SK-N-SH treated with all-trans-retinoic acid at 6 μM for 48 hours (cell line): ENCODE measurements at regions not wholly inside any gene's neighbourhood (a gene's known extent, or its start where the extent isn't known, plus 50 kb on each side); places are given as distances from the start of the nearest gene placed in this dataset.

ENCODE experiments used
- ATAC-seq: fragments of 200-7000 bp; cut with Tn5 transposase; 3 replicates; pipeline ENCODE4 v1.9.1; 2020; ENCODE audit warnings: mild to moderate bottlenecking, moderate library complexity
- ARNTL ChIP-seq: fragments of 450-650 bp; formaldehyde crosslinking; IDR thresholded peaks from 2 replicates; pipeline ENCODE4 v1.5.0; 2020; ENCODE audit warnings: low read depth, mild to moderate bottlenecking, moderate library complexity, borderline replicate concordance
- BACH2 ChIP-seq: fragments of 250-450 bp; sonication (Bioruptor Pico); IDR thresholded peaks from 2 replicates; pipeline ENCODE4 v1.9.0; 2021; ENCODE audit warnings: mild to moderate bottlenecking, borderline replicate concordance
- CREB5 ChIP-seq: fragments of 250-450 bp; sonication (Bioruptor Pico); IDR thresholded peaks from 2 replicates; pipeline ENCODE4 v1.5.1; 2020; ENCODE audit warnings: low read depth, mild to moderate bottlenecking, moderate library complexity
- CSDC2 ChIP-seq: fragments of 250-450 bp; sonication (Bioruptor Pico); IDR thresholded peaks from 2 replicates; pipeline ENCODE4 v1.5.0; 2020; ENCODE audit warnings: mild to moderate bottlenecking, moderate library complexity
- ESRRG ChIP-seq: fragments of 250-450 bp; sonication (Bioruptor Pico); IDR thresholded peaks from 2 replicates; pipeline ENCODE4 v1.6.1; 2021; ENCODE audit warnings: mild to moderate bottlenecking
- GLIS3 ChIP-seq: fragments of 250-450 bp; sonication (Bioruptor Pico); IDR thresholded peaks from 2 replicates; pipeline ENCODE4 v1.5.0; 2020; ENCODE audit warnings: mild to moderate bottlenecking, moderate library complexity
- ISL1 ChIP-seq: fragments of 250-450 bp; sonication (Bioruptor Pico); IDR thresholded peaks from 2 replicates; pipeline ENCODE4 v2.1.2; 2022; ENCODE audit warnings: mild to moderate bottlenecking, moderate library complexity
- OSR1 ChIP-seq: fragments of 250-450 bp; sonication (Bioruptor Pico); IDR thresholded peaks from 2 replicates; pipeline ENCODE4 v1.8.0; 2022; ENCODE audit warnings: moderate library complexity, mild to moderate bottlenecking, inconsistent platforms
- PATZ1 ChIP-seq: fragments of 250-450 bp; sonication (Bioruptor Pico); IDR thresholded peaks from 2 replicates; pipeline ENCODE4 v1.8.0; 2020; ENCODE audit warnings: mild to moderate bottlenecking, moderate library complexity, borderline replicate concordance
- POU6F1 ChIP-seq: fragments of 250-450 bp; sonication (Bioruptor Pico); IDR thresholded peaks from 2 replicates; pipeline ENCODE4 v1.8.0; 2021; ENCODE audit warnings: low read depth, mild to moderate bottlenecking, moderate library complexity, borderline replicate concordance
- PPARA ChIP-seq: fragments of 250-450 bp; sonication (Bioruptor Pico); IDR thresholded peaks from 2 replicates; pipeline ENCODE4 v1.5.0; 2020; ENCODE audit warnings: mild to moderate bottlenecking, borderline replicate concordance
- RARB ChIP-seq: fragments of 250-450 bp; sonication (Bioruptor Pico); IDR thresholded peaks from 2 replicates; pipeline ENCODE4 v1.8.0; 2021; ENCODE audit warnings: mild to moderate bottlenecking, moderate library complexity
- SNAI2 ChIP-seq: fragments of 250-450 bp; sonication (Bioruptor Pico); IDR thresholded peaks from 2 replicates; pipeline ENCODE4 v1.5.0; 2020; ENCODE audit warnings: mild to moderate bottlenecking, moderate library complexity
- TCF4 ChIP-seq: fragments of 250-450 bp; sonication (Bioruptor Pico); IDR thresholded peaks from 2 replicates; pipeline ENCODE4 v1.8.0; 2021; ENCODE audit warnings: mild to moderate bottlenecking, moderate library complexity, borderline replicate concordance
- TOX ChIP-seq: fragments of 250-450 bp; sonication (Bioruptor Pico); IDR thresholded peaks from 2 replicates; pipeline ENCODE4 v1.8.0; 2021; ENCODE audit warnings: mild to moderate bottlenecking, moderate library complexity, borderline replicate concordance
- TSHZ2 ChIP-seq: fragments of 250-450 bp; sonication (Bioruptor Pico); IDR thresholded peaks from 2 replicates; pipeline ENCODE4 v1.5.0; 2020; ENCODE audit warnings: mild to moderate bottlenecking, moderate library complexity
- ZFP3 ChIP-seq: fragments of 250-450 bp; sonication (Bioruptor Pico); IDR thresholded peaks from 2 replicates; pipeline ENCODE4 v1.5.0; 2020; ENCODE audit warnings: mild to moderate bottlenecking, moderate library complexity
- ZFP30 ChIP-seq: fragments of 450-650 bp; formaldehyde crosslinking; IDR thresholded peaks from 2 replicates; pipeline ENCODE4 v1.5.0; 2022; ENCODE audit warnings: mild to moderate bottlenecking, moderate library complexity
- ZNF565 ChIP-seq: fragments of 450-650 bp; formaldehyde crosslinking; conservative IDR thresholded peaks from 2 replicates; pipeline ENCODE4 v1.5.0; 2020; ENCODE audit warnings: low read depth, mild to moderate bottlenecking, moderate library complexity
- ZNF70 ChIP-seq: fragments of 450-650 bp; formaldehyde crosslinking; IDR thresholded peaks from 2 replicates; pipeline ENCODE4 v1.5.0; 2020; ENCODE audit warnings: mild to moderate bottlenecking, moderate library complexity
- ZNF8 ChIP-seq: fragments of 450-650 bp; formaldehyde crosslinking; IDR thresholded peaks from 2 replicates; pipeline ENCODE4 v1.5.0; 2020; ENCODE audit warnings: mild to moderate bottlenecking, moderate library complexity
- TF ChIP-seq, protein P1 (sequence below): fragments of 250-450 bp; sonication (Bioruptor Pico); IDR thresholded peaks from 2 replicates; pipeline ENCODE4 v1.5.1; 2021; ENCODE audit warnings: mild to moderate bottlenecking, moderate library complexity

DNA sequence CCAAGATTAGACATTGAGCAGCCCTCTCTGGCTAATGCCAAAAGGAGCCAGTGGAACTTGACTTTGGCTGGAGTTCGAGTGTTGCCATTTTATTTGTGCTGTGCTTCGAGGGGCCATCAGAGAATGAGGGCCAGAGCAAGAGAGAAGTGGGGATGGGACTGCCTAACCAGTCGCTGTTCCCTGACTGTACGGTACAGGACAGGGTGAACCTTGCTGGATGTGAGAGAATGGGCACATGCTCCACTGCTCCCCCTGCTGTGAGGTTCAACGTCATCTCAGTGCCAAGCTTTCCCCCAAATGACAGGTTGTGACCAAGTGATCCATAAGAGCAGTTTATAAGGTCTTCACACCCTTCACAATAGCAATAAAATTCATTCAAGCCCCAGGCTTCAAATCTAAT, 55.1 kb upstream of the BCL11B start:
- TF ChIP-seq ZFP3 (CRISPR knock-in tag): no peak
- TF ChIP-seq ISL1: no peak
- no peak for TF ChIP-seq RARB (CRISPR knock-in tag)
- no peak for TF ChIP-seq ZNF70 (CRISPR knock-in tag)
- no peak for TF ChIP-seq TOX
- TF ChIP-seq, protein P1, sequence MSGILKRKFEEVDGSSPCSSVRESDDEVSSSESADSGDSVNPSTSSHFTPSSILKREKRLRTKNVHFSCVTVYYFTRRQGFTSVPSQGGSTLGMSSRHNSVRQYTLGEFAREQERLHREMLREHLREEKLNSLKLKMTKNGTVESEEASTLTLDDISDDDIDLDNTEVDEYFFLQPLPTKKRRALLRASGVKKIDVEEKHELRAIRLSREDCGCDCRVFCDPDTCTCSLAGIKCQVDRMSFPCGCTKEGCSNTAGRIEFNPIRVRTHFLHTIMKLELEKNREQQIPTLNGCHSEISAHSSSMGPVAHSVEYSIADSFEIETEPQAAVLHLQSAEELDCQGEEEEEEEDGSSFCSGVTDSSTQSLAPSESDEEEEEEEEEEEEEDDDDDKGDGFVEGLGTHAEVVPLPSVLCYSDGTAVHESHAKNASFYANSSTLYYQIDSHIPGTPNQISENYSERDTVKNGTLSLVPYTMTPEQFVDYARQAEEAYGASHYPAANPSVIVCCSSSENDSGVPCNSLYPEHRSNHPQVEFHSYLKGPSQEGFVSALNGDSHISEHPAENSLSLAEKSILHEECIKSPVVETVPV (CRISPR knock-in tag): no peak
- TF ChIP-seq OSR1: no peak
- TF ChIP-seq GLIS3 (CRISPR knock-in tag): no peak
- TF ChIP-seq ZNF8 (CRISPR knock-in tag): no peak
- TF ChIP-seq PPARA (CRISPR knock-in tag): no peak
- TF ChIP-seq SNAI2: no peak
- no peak for TF ChIP-seq CREB5
- TF ChIP-seq ZNF565 (CRISPR knock-in tag): no peak
- no peak for TF ChIP-seq ESRRG (CRISPR knock-in tag)
- no peak for TF ChIP-seq CSDC2 (CRISPR knock-in tag)
- TF ChIP-seq TSHZ2: no peak
- no peak for TF ChIP-seq PATZ1 (CRISPR knock-in tag)
- TF ChIP-seq POU6F1 (CRISPR knock-in tag): no peak
- no peak for TF ChIP-seq ARNTL (CRISPR knock-in tag)
- no peak for TF ChIP-seq TCF4 (CRISPR knock-in tag)
- peak; percentile 24; the same call in 1 of the 3 replicates for ATAC-seq

- no peak for ATAC-seq
- no peak for TF ChIP-seq RARB (CRISPR knock-in tag)
- no peak for TF ChIP-seq PATZ1 (CRISPR knock-in tag)
- no peak for TF ChIP-seq ISL1
- no peak for TF ChIP-seq GLIS3 (CRISPR knock-in tag)
- no peak for TF ChIP-seq ZFP30 (CRISPR knock-in tag)
- TF ChIP-seq CREB5: no peak
- no peak for TF ChIP-seq ZNF8 (CRISPR knock-in tag)
- no peak for TF ChIP-seq TSHZ2
- no peak for TF ChIP-seq TCF4 (CRISPR knock-in tag)
- no peak for TF ChIP-seq OSR1
- TF ChIP-seq BACH2: no peak
- no peak for TF ChIP-seq POU6F1 (CRISPR knock-in tag)
Measured at GRCh38 chr14:99326041-99326710, 54.2 kb upstream of the BCL11B start.
